ENCODE measurements at regions not wholly inside any gene's neighbourhood (a gene's known extent, or its start where the extent isn't known, plus 50 kb on each side); places are given as distances from the start of the nearest gene placed in this dataset.

DNA sequence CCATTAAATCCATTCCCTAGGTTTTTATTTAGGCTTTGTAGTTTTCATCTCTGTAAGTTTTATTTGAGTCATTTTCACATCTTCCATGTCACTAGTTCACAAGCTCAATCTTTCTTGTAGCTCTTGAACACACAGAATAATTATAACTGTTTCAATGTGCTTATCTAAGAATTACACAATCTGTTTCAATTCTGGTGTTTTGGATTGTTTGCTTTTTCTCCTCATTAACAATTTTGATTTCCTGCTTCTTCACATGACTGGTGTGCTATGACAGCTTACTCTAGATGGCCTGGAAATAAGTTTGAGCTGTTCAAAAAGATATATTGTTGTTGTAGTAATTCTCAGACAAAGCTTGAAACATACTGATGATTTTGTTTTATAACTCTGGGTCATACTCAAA, 1974.1 kb upstream of the NUDT12 start:
- Mint-ChIP-seq H3K27ac (no peak overlapping the region), H3K36me3 (no peaks in the 10 kb centered on the region), H3K9me3 (peaks cover 9% of the 10 kb centered on the region), H3K4me1 (ENCODE audit: low read depth) (no peaks in the 10 kb centered on the region), H3K4me3 (no peak overlapping the region), H3K27me3 (no peaks in the 10 kb centered on the region)
- ChIA-PET POLR2A (no interaction called here), CTCF (no interaction called here)
- DNase-seq: no peak
- intact Hi-C loops (cut with micrococcal nuclease): no loop called here

DNA sequence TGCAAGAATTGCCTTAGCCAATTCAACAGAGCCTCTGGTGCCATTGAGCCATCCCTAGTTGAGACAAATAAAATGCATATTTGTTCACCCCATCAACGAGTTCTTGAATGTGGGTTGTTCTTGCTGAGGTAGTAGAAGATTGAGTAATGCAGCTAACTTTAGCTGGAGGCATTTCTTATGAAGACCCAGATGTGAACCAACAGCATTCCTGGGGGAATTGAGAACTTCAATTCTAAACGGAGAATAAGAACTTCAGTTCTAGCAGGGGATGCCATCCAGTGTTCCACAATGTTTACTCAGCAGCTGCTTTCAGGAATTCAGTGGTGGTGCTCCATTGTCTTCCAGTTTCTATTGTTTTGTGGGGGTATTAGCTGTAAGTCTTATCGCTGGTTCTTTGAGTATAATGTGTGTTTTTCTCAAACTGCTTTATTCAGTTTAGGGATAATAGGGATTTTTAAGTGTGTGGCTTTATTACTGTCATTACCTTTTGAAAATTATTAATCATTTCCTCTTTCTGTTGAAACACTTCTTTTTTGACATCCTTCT, 1968.2 kb upstream of the NUDT12 start:
- Mint-ChIP-seq H3K4me3 (no peak overlapping the region), H3K36me3 (no peaks in the 10 kb centered on the region), H3K27ac (no peak overlapping the region), H3K9me3 (peaks cover 42% of the 10 kb centered on the region), H3K27me3 (no peaks in the 10 kb centered on the region), H3K4me1 (ENCODE audit: low read depth) (no peaks in the 10 kb centered on the region)
- ChIA-PET POLR2A (no interaction called here), CTCF (no interaction called here)
- no peak for DNase-seq
- intact Hi-C loops (cut with micrococcal nuclease): no loop called here

DNA sequence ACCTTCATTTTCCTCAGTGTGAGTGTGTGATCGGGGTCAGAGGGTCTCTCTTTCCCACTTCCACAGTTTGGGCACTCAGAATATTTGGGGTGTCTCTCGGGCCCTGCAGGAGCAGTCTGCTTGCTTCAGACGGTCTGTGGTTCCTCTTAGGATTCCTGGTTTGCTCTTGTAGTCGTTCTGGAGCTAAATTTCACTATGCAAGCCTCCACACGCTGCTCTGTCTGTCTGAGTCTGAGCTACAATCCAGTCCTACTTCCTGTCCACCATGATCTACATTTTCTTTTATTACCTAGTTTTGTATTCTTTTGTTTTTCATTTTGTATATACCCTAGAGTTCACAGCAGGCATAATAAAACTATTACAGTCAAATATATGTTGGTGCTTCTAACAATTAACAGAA, 1967.3 kb upstream of the NUDT12 start:
- CTCF ChIA-PET: no interaction called here
- no peak for DNase-seq
- H3K27me3 Mint-ChIP-seq: no peaks in the 10 kb centered on the region
- H3K4me1 Mint-ChIP-seq (ENCODE audit: low read depth): no peaks in the 10 kb centered on the region
- no peak overlapping the region for H3K4me3 Mint-ChIP-seq
- no peaks in the 10 kb centered on the region for H3K36me3 Mint-ChIP-seq
- peaks cover 37% of the 10 kb centered on the region for H3K9me3 Mint-ChIP-seq
- no peak overlapping the region for H3K27ac Mint-ChIP-seq
- POLR2A ChIA-PET: no interaction called here
- intact Hi-C loops (cut with micrococcal nuclease): no loop called here

DNA sequence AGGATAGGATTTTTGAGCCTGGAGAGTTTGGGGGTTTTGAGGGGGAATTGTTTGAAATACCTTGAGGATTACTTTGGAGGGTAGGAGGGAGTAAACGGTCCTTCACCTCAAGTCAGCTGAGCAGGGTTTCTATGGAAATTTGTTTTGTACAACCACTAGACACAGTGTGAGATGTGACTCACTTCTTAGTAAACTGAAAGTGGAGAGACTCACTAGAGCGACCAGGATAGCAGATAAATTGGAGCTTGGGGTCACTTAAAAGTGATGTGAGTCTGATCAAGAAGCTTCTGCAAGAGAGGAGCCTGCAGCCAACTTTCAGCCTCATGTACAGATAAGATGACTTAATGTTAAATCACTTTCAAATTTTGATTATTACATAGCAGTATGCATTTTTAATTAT, 1945.9 kb upstream of the NUDT12 start:
- no peak overlapping the region for H3K4me3 Mint-ChIP-seq
- POLR2A ChIA-PET: no interaction called here
- CTCF ChIA-PET: no interaction called here

DNA sequence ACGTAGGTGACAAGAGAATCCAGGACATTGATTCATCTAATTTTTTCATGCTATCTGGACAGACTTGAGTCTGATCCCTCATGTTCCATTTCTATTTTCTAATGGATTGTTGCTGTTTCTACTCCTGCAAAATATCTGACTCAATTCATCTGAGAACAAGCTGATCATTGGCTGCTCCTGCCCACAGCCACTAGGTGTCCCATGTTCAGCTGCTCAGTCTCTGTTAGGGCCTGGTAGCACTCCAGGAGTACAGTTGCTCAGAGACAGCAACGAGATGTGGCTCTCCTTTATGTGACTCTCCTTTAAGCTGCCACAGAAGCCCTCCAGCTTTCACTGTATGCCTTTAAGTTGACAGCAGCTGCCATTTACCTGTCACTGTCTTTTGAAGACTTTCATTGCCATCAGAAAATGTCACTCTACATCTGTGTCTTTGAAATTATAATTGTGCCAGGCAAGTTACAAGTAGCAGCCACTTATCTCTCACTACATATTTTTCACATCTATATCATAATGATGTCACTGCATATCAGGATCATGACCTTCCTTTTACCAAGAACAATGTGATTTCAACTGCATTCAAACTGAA, 1944.2 kb upstream of the NUDT12 start:
- no peaks in the 10 kb centered on the region for H3K27me3 Mint-ChIP-seq
- no peak overlapping the region for H3K27ac Mint-ChIP-seq
- H3K9me3 Mint-ChIP-seq: peaks cover 12% of the 10 kb centered on the region
- no peaks in the 10 kb centered on the region for H3K36me3 Mint-ChIP-seq
- CTCF ChIA-PET: no interaction called here
- no peak for DNase-seq
- POLR2A ChIA-PET: no interaction called here
- no peak overlapping the region for H3K4me3 Mint-ChIP-seq
- intact Hi-C loops (cut with micrococcal nuclease): no loop called here
- H3K4me1 Mint-ChIP-seq (ENCODE audit: low read depth): no peaks in the 10 kb centered on the region

More for the DNA sequence above, 1945.9 kb upstream of the NUDT12 start:
- DNase-seq: no peak
- H3K27me3 Mint-ChIP-seq: no peaks in the 10 kb centered on the region
- H3K36me3 Mint-ChIP-seq: no peaks in the 10 kb centered on the region
- peaks cover 16% of the 10 kb centered on the region for H3K9me3 Mint-ChIP-seq
- intact Hi-C loops (cut with micrococcal nuclease): no loop called here
- H3K27ac Mint-ChIP-seq: no peak overlapping the region
- H3K4me1 Mint-ChIP-seq (ENCODE audit: low read depth): no peaks in the 10 kb centered on the region

DNA sequence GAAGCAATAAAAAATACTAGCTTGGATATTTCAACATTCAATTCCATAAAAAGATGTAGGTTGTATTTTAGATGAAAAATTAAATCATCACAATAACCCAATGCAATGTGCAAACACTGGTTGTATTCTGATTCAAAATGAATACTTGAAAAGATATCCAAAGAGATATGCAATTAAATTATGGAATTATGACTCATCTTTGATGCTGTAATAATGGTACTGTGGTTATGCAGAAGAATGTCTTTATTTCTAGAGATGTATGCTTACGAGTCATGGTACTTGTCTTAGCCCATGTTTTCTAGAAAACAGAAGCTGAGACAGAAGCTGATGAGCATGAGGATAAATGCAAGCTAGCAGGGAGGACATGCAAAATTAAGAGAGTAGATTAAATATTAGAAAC, 1941.4 kb upstream of the NUDT12 start:
- ChIA-PET POLR2A (interaction anchor here (0.7 kb wide), 1 partner anchor 10 kb away, joined by 3 read pairs; no protein-coding TSS in a partner anchor), CTCF (no interaction called here)
- peaks cover 14% of the 10 kb centered on the region for H3K9me3 Mint-ChIP-seq
- no peaks in the 10 kb centered on the region for H3K36me3 Mint-ChIP-seq
- DNase-seq: no peak
- H3K27me3 Mint-ChIP-seq: no peaks in the 10 kb centered on the region
- intact Hi-C loops (cut with micrococcal nuclease): no loop called here
- no peaks in the 10 kb centered on the region for H3K4me1 Mint-ChIP-seq (ENCODE audit: low read depth)
- no peak overlapping the region for H3K27ac Mint-ChIP-seq
- H3K4me3 Mint-ChIP-seq: no peak overlapping the region

DNA sequence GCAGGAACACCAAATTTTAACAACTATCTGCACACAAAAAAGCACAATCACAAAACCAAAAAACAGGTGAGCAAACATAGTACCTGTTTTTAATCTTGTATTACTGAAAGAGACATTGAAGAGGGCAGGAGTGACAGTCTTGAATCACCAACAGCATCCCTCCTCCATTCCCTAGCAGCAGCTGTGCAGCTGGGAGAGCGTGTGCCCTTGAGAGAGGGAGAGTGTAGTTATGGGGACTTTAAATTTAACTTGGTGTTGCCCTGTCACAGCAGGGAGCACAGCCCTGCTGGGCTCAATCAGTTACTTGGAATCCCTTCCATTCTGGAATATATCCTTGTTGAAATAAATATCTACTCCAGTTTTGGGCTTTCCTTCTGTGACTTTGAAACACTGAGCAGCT, 1938.7 kb upstream of the NUDT12 start:
- Mint-ChIP-seq H3K36me3 (no peaks in the 10 kb centered on the region), H3K27me3 (no peaks in the 10 kb centered on the region), H3K9me3 (peaks cover 20% of the 10 kb centered on the region), H3K27ac (no peak overlapping the region), H3K4me1 (ENCODE audit: low read depth) (no peaks in the 10 kb centered on the region), H3K4me3 (no peak overlapping the region)
- intact Hi-C loops (cut with micrococcal nuclease): no loop called here
- CTCF ChIA-PET: no interaction called here
- POLR2A ChIA-PET: no interaction called here
- no peak for DNase-seq

DNA sequence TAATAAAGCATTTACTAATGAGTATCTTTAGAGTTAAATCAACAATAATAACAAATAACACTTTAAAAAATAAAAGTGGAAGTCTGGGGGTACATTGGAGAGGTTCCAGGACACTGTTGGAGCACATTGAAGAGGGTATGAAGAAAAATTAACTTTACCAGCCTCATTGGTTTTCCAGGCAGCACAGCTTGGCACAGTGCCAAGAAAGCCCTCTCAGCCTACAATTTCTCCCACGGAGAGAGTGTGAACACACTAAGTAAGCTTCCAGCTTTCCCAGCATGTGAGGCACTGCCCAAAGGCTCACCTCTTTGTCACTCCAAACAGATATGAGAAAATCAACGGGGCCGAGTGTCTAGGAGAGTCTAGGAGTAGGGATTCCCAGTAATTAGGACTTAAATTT, 1912.8 kb upstream of the NUDT12 start:
- CTCF ChIA-PET: no interaction called here
- POLR2A ChIA-PET: no interaction called here
- no peak for DNase-seq
- Mint-ChIP-seq H3K36me3 (no peaks in the 10 kb centered on the region), H3K9me3 (peaks cover 15% of the 10 kb centered on the region), H3K27ac (no peak overlapping the region), H3K27me3 (no peaks in the 10 kb centered on the region), H3K4me3 (no peak overlapping the region), H3K4me1 (ENCODE audit: low read depth) (no peaks in the 10 kb centered on the region)
- intact Hi-C loops (cut with micrococcal nuclease): no loop called here

DNA sequence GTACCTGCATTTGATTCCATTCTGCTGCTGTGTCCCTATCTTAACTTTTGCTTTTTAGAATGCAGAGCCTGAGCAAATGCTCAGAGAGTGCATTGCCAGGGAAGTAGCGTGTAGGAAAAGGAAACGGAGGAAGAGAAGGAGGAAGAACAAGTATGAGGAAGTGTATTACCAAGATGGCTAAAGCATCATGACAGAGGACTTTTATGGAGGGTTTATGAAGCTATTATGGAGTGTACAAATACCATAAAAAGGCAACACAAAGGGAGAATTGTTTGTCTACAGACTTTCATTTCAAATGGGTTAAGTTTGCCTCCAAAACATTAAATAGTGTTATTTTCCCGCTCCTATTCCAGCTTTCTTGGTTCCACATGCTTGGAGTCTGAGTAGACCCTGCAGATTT, 1899.8 kb upstream of the NUDT12 start:
- Mint-ChIP-seq H3K27ac (no peak overlapping the region), H3K4me1 (ENCODE audit: low read depth) (no peaks in the 10 kb centered on the region), H3K4me3 (no peak overlapping the region), H3K9me3 (peaks cover 23% of the 10 kb centered on the region), H3K36me3 (no peaks in the 10 kb centered on the region), H3K27me3 (no peaks in the 10 kb centered on the region)
- ChIA-PET CTCF (no interaction called here), POLR2A (no interaction called here)
- DNase-seq: no peak
- intact Hi-C loops (cut with micrococcal nuclease): no loop called here

DNA sequence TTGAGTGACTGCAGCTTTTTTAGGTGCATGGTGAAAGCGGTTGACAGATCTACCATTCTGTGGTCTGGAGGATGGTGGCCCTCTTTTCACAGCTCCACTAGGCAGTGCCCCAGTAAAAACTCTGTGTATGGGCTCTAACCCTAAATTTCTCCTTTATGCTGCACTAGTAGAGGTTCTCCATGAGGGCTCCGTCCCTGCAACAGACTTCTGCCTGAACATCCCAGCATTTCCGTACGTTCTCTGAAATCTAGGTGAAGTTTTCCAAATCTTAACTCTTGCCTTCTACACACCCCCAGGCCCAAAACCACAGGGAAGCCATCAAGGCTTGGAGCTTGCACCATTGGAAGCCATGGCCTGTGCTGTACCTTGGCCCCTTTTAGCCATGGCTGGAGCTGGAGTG, 1898.1 kb upstream of the NUDT12 start:
- ChIA-PET CTCF (no interaction called here), POLR2A (no interaction called here)
- Mint-ChIP-seq H3K9me3 (peaks cover 26% of the 10 kb centered on the region), H3K4me3 (no peak overlapping the region), H3K36me3 (no peaks in the 10 kb centered on the region), H3K27me3 (no peaks in the 10 kb centered on the region), H3K4me1 (ENCODE audit: low read depth) (no peaks in the 10 kb centered on the region), H3K27ac (no peak overlapping the region)
- intact Hi-C loops (cut with micrococcal nuclease): no loop called here
- no peak for DNase-seq

DNA sequence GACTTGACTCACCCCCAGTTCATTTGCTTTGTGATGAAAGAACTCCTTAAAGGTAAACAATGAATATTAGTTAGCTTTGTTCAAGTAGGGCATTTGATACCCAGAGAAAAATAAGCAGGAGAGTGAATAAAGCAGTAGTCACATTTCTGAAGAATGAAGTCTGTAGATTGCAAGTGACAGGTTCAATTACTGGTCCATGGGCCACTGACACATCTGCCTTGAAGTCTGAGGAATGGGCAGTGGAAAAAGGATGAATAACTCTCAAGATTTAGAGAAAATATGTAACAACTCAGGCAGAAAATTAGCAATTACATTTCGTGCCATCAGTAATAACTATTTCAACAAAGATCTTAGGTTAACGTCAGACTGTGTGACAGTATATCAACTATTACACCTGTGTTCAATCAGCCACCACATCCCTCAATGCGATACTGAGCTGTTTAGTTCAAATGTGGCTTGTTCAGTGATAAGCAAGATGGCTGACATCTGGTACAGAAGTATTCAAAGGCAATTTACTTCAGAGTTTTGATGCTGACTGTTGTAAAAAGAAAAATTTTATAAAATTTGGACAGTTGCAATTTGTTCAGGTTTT, 1890.7 kb upstream of the NUDT12 start:
- no peak overlapping the region for H3K27ac Mint-ChIP-seq
- no peaks in the 10 kb centered on the region for H3K36me3 Mint-ChIP-seq
- no peaks in the 10 kb centered on the region for H3K4me1 Mint-ChIP-seq (ENCODE audit: low read depth)
- ChIA-PET CTCF (no interaction called here), POLR2A (no interaction called here)
- no peak for DNase-seq
- H3K4me3 Mint-ChIP-seq: no peak overlapping the region
- H3K9me3 Mint-ChIP-seq: peaks cover 34% of the 10 kb centered on the region
- intact Hi-C loops (cut with micrococcal nuclease): no loop called here
- no peaks in the 10 kb centered on the region for H3K27me3 Mint-ChIP-seq

DNA sequence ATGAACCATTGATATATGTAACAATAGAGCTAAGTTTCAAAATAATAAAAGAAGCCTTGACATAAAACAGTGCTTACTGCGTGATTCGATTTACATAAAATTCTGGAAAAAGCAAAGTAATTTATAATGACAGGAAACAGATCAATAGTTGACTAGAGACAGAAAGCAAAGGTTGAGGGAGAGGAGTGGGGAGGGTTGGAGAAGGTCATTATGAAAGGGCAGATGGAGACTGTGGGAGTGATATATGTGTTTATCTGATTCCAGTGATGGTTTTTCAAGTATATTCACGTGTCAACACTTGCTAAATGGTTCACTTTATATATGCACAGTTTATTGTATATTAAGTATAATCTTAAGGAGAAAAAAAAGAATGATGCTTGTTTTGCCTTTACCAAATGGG, 1885.7 kb upstream of the NUDT12 start:
- no peaks in the 10 kb centered on the region for H3K4me1 Mint-ChIP-seq (ENCODE audit: low read depth)
- H3K27me3 Mint-ChIP-seq: no peaks in the 10 kb centered on the region
- POLR2A ChIA-PET: no interaction called here
- CTCF ChIA-PET: no interaction called here
- intact Hi-C loops (cut with micrococcal nuclease): no loop called here
- no peak overlapping the region for H3K27ac Mint-ChIP-seq
- DNase-seq: no peak
- H3K4me3 Mint-ChIP-seq: no peak overlapping the region
- no peaks in the 10 kb centered on the region for H3K36me3 Mint-ChIP-seq
- peaks cover 37% of the 10 kb centered on the region for H3K9me3 Mint-ChIP-seq

DNA sequence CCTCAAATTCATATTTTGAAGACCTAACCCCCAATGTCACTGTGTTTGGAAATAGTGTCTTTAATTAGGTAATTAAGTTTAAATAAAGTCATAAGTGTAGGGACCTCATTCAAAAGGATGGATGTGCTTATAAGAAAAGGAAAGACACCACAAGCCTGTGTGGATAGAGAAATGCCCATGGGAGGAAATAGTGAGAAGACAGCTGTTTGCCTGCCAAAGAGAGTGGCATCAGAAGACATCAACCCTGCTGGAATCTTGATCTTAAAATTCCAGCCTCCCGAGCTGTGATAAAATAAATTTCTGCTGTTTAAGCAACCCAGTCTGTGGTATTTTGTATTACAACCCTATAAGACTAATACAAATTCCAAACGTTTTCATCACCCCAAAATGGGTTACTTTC, 1867.9 kb upstream of the NUDT12 start:
- intact Hi-C loops (cut with micrococcal nuclease): no loop called here
- Mint-ChIP-seq H3K9me3 (peaks cover 7% of the 10 kb centered on the region), H3K27ac (no peak overlapping the region), H3K4me3 (no peak overlapping the region), H3K4me1 (ENCODE audit: low read depth) (no peaks in the 10 kb centered on the region), H3K36me3 (no peaks in the 10 kb centered on the region), H3K27me3 (no peaks in the 10 kb centered on the region)
- no peak for DNase-seq
- ChIA-PET POLR2A (no interaction called here), CTCF (no interaction called here)

Data from activated CD4-positive, alpha-beta memory T cell treated with anti-CD3 and anti-CD28 coated beads for 36 hours (primary cell).